ENCODE measurements at regions not wholly inside any gene's neighbourhood (a gene's known extent, or its start where the extent isn't known, plus 50 kb on each side); places are given as distances from the start of the nearest gene placed in this dataset.

DNA sequence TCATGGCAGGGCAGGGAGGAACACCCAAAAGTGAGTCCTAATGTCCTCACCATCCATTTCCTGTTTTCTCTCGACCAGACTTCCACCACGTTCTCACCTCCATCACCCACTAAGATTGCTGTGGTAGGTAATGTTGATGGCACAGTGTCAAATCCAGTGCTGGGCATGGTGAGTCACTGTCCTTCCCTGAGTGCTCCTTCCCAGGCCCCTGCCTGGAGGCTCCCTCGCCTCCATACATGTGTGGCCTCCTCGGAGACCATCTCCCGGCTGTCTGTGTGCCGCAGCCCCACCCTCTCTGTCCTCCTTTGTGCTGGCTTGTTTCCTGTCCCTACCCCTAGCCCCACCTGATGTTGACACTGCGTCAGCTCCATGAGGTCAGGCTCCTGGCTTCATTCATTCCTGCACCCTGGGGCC is 177.5 kb downstream of the SYK start:
- in situ Hi-C loops (cut with HindIII; ENCODE audit: low sequenced_read_pairs) = no loop called here

DNA sequence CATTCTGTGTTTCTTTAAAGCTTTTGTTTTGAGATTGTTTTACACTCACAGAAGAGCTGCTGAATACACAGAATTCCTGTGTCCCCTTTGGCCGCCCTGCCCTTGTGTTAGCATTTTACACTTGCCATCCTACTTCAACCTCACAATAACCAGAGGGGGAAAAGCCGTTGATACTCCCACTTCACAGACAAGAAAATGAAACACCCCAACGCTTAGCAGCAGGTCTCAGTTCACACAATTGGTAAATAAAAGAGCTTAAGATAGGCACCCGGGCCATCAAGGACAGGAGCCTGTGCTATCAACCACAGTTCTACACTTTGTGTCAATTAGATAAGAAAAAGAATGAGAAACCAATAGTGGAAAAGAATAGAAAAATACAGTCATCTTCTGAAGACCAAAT is 178.0 kb downstream of the SYK start:
- in situ Hi-C loops (cut with HindIII; ENCODE audit: low sequenced_read_pairs) = no loop called here

DNA sequence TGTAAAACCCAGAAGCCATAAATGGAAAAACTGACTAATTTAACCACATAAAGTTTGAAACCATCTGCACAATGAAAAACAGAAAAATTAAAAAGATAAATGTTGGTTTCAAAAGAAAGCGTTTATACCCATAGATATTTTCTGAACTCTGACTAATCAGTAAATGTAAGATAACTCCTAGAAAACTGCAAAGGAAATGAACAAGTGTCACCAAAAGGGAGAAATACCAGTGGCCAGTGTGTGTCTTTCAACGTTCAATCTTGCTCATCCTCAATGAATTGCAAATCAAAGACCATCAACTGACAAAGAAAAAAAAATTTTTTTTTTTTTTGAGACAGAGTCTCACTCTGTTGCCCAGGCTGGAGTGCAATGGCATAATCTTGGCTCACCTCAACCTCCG is 180.1 kb downstream of the SYK start:
- in situ Hi-C loops (cut with HindIII; ENCODE audit: low sequenced_read_pairs) = no loop called here

DNA sequence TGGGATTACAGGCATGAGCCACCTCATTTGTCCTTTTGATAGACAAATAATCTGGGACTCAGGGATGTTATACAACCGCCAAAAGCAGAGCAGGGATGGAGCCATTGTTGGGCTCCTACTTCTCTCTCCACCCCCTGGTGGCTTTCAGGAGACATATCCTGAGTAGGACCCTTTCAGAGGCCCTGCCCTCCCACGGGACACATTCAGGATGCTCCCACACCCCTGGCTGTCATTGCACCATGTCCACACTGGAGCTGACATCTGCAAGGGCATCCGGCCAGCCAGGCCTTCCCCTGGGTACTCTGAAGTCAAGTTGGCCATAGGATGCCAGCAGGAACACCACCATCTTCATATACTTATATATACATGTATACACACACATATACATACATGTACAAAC is 181.8 kb downstream of the SYK start:
- in situ Hi-C loops (cut with HindIII; ENCODE audit: low sequenced_read_pairs) = no loop called here

DNA sequence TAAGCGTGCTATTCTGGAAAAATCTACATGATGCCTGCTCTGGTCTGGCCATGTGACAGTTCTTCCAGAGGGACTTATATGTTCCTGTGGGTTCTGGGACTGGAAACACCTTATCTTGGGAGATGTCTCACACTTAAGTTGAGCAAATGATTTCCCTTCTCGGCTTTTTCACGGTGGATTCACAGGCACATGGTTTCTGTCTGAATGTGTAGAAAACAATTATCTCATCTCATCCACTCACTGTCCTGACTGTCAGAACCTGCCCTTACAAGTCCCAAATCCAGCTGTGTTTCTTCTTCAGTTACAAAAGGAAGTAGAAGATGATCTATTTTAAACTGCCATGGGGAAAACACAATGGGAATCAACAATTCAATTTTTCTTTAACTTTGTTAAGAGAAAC is 184.0 kb downstream of the SYK start:
- in situ Hi-C loops (cut with HindIII; ENCODE audit: low sequenced_read_pairs) = no loop called here

DNA sequence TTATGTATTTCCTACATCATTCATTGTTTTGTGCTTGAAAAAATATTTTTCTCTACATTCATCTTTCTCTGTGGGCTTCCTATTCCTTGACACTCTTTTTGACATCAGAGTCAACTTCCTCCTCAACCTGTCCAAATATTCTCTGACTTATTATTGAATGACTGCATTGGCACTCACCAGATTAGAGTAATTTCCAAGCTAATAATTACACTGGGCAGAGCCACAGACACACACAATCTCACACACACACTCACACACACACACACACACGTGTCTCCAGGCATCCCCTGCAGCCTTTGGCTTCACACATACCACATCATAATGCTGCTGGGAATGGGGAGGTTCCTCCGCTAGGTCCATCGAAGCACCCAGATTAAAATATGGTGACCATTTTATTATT is 184.5 kb downstream of the SYK start:
- in situ Hi-C loops (cut with HindIII; ENCODE audit: low sequenced_read_pairs) = no loop called here

DNA sequence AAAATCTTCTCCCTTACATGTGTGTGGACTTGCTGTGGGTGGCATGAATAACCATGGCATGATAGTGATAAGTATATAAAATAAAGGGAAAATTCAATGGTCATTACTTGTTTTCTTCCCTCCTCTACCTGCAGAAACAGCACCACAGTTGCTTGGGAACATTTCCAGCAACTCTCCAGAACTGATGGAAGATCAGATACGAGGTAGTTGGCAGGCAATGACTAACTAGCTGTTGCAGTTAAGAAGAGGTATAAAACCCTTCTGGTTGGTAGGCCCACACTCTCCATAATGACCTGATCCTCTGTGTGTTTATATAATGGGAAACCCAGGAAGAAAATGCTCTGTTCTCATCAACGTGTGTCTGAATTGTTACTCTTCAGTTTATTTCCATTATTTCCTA is 185.9 kb downstream of the SYK start:
- in situ Hi-C loops (cut with HindIII; ENCODE audit: low sequenced_read_pairs) = no loop called here

DNA sequence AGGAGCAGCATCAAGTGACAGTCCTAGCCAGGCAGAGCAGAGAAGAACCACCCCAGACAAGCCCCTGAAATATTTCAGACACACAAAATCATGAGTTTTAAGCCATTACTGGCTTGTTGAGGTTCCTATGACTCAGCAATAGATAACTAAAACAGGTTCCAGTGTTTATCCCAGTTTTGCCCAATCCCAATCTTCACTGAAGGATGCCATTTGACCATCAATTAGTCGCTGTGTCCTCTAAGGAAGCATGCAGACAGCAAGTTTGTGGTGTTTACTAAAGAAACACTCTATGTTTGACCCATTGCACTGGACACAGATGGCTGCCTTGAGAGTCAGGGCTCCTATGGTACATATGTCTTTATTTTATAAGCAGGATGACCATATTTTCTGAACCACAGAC is 186.7 kb downstream of the SYK start:
- in situ Hi-C loops (cut with HindIII; ENCODE audit: low sequenced_read_pairs) = no loop called here

DNA sequence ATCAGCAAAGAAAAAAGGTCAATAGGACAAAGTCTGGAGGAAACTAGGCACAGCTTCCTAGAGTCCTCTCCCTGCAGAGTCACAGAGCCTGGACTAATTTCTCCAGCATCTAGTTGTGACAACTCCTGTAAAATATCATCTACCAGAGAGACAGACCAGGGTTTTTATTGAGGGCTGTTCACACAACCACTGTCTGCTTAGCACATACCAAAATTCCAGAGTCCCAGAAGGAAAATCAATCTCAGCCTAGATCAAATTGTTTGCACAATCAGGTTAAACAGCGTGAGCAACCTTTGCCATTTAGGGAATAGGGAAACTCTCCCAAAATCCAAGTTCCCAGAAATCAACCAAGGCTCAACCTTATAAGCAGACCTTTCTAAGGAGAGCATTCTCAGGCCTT is 190.3 kb downstream of the SYK start:
- in situ Hi-C loops (cut with HindIII; ENCODE audit: low sequenced_read_pairs) = no loop called here

DNA sequence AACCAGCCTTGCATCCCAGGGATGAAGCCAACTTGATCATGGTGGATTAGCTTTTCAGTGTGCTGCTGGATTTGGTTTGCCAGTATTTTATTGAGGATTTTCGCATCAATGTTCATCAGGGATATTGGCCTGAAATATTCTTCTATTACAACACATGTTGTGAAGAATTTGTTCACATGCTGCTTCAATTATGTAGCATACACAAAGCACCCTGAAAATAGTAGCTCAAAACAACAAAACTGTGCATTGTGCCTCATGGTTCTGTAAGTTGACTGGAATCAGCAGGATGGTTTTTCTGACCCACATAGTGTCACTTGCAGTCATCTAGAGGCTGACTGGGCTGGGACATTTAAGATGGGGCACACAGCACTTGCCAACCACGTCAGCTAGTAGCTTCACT is 193.9 kb downstream of the SYK start:
- in situ Hi-C loops (cut with HindIII; ENCODE audit: low sequenced_read_pairs) = no loop called here

DNA sequence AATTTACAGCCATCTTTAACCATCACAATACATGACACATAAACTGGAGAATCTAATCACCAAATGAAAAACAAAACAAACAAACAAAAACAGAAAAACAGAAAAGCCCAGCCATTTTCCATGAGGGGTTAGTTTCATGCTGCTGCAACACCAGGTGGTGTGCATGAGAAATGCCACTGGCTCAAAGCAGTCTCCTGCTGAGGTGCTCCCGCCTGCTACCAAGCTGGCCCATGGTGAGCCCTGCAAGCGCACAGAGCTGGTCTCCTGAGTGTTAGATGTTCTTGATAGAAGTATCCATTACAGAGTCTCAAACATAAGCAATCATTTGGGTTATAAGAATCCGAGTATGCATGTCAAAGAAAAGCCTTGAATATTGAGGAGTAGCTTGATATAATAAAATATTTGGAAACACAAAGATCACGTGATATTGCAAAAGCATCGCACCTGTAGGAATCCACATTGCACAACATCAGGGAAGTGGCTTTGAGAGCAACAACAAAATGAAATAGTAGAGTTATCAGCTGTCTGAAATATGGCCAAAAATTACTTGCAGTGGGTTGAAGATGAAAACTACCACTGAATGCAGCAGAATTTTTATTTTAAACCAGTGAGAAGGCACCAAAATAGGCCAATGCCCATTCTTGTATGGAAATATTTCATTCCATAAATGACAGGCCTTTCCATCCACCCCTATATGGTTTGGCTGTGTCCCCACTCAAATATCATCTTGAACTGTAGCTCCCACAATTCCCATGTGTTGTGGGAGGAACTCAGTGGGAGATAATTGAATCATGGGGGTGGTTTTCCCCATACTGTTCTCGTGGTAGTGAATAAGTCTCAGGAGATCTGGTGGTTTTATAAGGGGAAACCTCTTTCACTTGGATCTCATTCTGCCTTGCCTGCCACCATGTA is 194.8 kb downstream of the SYK start:
- in situ Hi-C loops (cut with HindIII; ENCODE audit: low sequenced_read_pairs) = no loop called here

DNA sequence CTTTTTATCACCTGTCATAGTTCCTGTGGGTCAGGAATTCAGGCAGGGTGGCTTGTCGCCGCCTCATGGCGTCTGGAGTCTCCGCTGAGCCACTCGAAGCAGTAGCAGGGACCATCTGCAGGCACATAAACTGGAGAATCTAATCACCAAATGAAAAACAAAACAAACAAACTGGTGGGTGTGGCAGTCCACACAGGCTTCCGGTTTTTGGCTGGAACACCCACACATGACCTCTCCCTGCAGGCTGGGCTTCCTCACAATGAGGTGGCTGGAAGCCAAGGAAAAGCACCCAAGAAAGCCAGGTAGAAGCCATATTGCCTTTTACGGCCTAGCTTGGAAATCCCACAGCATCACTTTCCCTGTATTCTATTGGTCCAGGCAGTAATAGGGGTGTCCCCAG is 197.0 kb downstream of the SYK start:
- in situ Hi-C loops (cut with HindIII; ENCODE audit: low sequenced_read_pairs) = no loop called here

DNA sequence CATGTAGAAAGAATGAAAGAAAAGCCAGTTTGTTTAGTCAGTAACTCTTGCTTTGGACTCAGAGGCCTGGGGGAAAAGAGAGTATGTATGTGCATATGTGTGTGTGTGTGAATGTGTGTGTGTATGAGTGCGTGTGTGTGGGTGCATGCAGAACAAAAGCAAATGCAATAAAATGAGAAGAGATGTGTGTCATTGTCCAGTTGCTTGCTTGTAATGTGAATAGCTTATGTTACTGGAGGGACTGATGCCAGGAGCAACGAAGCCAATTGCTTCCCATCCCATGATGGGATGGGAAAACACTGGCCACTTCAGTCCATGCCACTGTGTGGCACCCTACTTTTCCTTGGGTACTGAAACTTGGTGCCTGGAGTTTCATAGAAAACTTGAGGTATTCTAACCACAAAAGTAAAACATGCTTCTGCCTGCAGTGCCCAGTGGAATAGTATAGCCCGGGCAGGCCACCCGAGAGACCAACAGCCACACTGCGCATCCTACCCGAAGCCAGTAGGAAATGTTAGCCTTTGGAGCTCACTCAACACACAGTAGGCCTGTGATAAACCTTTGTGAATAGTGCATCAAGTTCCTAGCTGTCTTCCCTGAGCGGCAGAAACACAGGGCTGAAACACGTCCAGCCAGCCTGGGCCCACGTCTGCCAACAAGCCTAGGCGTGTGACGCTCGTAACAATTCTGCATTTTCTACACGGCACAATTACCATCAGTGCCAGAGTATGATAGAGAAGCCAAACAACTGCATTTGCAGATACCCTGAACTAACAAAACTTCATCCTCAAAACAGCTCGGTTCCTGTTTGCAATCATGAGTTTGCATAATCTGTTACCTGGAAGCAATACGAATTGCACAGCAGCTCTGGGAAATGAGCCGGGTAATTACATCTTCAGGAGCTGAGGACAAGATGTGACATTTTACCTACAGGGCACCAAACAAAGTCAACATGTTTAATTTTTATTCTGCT is 198.1 kb downstream of the SYK start:
- in situ Hi-C loops (cut with HindIII; ENCODE audit: low sequenced_read_pairs) = loop anchor here (10.0 kb wide), 1 partner anchor 65 kb away; no protein-coding TSS in a partner anchor

DNA sequence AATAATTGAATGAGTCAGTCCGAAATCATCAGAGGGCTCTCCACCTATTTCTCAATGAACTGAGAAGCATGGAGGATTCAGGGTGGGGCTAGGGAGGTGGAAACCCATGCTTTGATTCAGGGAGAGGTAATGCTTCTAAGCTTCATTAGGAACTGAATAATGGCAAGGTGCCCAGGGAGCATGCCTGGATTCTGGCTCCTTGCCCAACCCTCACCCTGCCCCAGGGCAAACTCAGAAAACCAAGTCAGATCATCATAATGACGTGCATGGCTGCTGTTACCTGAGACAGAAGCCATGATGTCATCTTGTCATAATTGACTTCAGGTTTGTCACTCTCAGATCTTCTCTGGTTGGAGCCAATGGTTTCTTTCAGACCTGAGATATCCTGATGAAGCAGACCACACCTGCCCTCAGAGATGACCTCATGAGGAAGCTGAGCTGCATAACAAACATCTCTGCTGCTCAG is 199.6 kb downstream of the SYK start:
- in situ Hi-C loops (cut with HindIII; ENCODE audit: low sequenced_read_pairs) = loop anchor here (10.0 kb wide), 1 partner anchor 66 kb away; no protein-coding TSS in a partner anchor

DNA sequence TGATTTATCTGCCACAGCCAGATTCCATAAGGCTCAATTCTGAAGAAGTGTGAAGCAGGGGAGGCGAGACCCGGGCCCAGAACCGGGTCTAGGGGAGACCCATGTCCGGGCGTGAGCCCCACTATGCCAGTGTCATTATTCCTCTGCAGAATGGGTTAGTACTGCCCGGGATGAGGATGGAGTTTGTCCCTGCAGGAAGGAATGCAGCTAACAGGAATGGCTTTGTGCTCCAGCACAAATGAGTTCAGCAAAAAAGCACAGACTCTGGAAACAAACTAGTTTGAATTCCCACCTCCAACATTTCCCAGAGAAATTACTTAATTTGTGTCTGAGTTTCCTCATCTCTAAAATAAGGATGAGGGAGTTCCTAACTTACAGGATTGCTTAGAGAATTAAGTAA is 202.9 kb downstream of the SYK start:
- in situ Hi-C loops (cut with HindIII; ENCODE audit: low sequenced_read_pairs) = loop anchor here (10.0 kb wide), 1 partner anchor 70 kb away; no protein-coding TSS in a partner anchor

DNA sequence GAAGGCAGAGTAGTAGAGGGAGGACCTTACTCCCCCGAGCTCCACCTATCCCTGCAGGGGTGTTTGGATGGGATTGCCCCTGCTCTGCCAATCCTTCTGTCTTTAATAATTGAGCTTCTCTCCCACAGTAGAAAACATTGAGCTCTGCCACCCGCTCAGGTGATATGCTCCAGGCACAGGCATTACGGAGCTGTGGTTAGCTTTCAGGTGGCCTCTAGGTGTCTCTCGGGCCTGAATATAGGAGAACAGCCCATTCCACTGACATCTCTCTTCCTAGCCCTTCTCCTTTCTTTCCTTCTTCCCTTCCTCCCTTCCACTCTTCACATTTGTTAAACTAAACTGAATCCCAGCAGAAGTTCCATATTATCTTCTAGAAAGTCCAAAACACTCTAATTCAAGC is 203.4 kb downstream of the SYK start:
- in situ Hi-C loops (cut with HindIII; ENCODE audit: low sequenced_read_pairs) = loop anchor here (10.0 kb wide), 1 partner anchor 70 kb away; no protein-coding TSS in a partner anchor

DNA sequence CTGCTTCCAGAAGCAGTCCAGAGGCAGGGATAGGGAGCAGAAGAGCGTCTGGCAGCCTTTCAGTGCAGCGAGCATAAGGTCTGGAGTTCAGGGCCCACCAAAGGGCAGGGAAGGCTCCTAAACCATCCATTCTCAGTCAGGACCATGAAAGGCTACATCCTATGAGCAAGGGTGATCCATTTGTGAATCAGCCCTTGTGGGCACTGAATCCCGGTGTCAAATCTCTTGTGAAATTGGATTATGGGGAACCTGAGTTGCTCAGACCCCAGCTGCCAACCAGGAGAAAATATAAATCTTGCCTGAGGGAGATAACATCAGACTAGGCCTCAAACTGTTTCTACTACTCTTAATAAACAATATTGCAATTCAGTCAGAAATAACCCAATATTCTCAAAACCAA is 204.4 kb downstream of the SYK start:
- in situ Hi-C loops (cut with HindIII; ENCODE audit: low sequenced_read_pairs) = loop anchor here (10.0 kb wide), 1 partner anchor 71 kb away; no protein-coding TSS in a partner anchor

DNA sequence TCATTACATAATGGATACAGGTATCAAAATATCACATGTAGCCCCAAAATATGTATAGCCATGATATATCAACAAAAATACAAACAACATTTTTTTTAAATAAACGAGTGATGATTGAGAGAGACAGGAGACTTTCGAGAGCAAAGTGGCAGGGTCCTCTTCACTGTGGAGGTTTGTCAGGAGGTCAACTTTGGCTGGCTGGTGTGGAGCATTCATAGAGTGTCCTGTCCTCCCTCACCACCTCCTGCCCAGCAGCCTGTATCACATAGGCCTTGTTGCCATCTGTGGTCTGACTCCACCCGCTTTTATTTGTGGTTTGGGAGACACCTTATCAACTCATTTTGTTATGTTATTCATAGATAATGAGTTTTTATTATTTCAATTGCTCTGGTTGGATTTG is 206.9 kb downstream of the SYK start:
- in situ Hi-C loops (cut with HindIII; ENCODE audit: low sequenced_read_pairs) = loop anchor here (10.0 kb wide), 1 partner anchor 74 kb away; no protein-coding TSS in a partner anchor

DNA sequence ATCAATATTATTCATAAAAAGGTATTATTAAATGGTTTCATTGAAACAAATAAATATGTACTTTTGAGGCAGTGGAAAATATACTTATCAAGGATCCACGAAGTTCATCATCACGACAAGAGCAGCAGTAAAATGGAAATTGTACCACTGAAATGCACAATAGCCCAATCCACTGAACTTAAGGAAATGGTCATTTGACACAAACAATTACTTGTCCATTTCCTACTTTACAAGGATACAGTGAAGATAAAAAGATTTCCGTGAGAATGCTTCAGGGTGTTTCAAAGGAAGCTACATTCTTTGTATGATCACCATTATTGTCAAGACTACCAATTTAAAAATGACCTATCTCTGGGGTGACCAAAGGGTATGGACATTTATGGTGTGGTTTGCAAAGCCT is 210.3 kb downstream of the SYK start:
- in situ Hi-C loops (cut with HindIII; ENCODE audit: low sequenced_read_pairs) = no loop called here

DNA sequence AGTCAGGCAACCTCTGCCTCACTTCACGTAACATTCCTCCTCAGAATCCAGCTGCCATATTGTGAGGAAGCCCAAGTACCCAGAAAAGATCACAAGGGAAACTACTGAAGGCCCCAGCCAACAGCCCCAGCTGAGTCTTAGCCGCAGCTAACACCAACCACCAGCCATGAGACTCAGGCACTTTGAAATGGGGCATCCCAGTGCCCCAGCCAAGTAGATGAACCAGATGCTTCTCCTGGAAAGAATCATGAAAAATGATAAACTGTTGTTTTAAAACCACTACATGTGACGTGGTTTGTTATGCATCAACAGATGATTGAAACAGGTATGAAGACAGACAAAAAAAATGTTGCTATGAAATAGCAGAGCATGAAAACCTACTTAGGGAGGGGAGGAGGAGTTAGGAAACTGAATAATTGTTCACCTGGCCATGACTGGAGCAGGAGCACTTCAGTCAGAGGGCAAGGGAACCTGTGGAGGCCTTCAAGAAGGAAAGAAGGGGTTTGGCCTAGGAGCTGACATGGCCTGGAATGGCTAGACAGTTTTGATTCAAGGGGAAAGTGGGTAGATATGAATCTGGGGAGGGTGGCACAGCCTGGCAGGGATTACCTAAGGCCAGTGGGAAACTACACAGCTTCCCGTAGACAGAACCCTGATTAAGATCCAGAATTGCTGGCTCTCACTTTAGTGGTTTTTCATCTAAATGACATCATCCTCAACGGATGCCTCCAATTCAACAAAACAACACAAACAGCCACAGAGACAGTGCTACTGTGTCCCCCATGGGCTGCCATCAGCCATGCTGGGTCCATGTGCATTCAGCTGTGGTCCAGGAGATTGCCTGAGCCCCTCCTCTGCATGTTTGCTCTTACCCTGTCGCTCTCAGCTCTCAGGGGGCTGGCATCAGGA is 211.6 kb downstream of the SYK start:
- in situ Hi-C loops (cut with HindIII; ENCODE audit: low sequenced_read_pairs) = no loop called here

Data from DLD1 (cell line).